Nephron (organoid): ENCODE measurements at regions not wholly inside any gene's neighbourhood (a gene's known extent, or its start where the extent isn't known, plus 50 kb on each side); places are given as distances from the start of the nearest gene placed in this dataset.
A peak's percentile ranks its signal among the peaks of the same experiment; 100 is the strongest.

Experiments used
- H3K27ac Mint-ChIP-seq, 3 experiments: 2 replicates each; pipeline ENCODE4 v1.8.0; 2020; ENCODE audit warnings: mixed read lengths in 3 of 3, mild to moderate bottlenecking in 2 of 3, moderate library complexity in 1 of 3
- H3K27me3 Mint-ChIP-seq: 2 replicates; pipeline ENCODE4 v1.8.0; 2021; ENCODE audit warnings: low read depth, mild to moderate bottlenecking, moderate library complexity, mixed read lengths
- H3K36me3 Mint-ChIP-seq: 2 replicates; pipeline ENCODE4 v1.8.0; 2020; ENCODE audit warnings: low read depth, mixed read lengths
- H3K4me1 Mint-ChIP-seq: 2 replicates; pipeline ENCODE4 v1.8.0; 2020; ENCODE audit warnings: mixed read lengths
- H3K4me3 Mint-ChIP-seq, 3 experiments: 2 replicates each; pipeline ENCODE4 v1.8.0; 2020; ENCODE audit warnings: mild to moderate bottlenecking in 3 of 3, mixed read lengths in 3 of 3, moderate library complexity in 2 of 3
- H3K9me3 Mint-ChIP-seq: 2 replicates; pipeline ENCODE4 v1.8.0; 2020; ENCODE audit warnings: mixed read lengths
- CTCF ChIP-seq, 3 experiments: fragments of 200-600 bp; sonication (generic); IDR thresholded peaks; one replicate each; pipeline ENCODE4 v1.5.0; 2021; ENCODE audit warnings: antibody characterized with exemption in 3 of 3; ENCODE audit not compliant: unreplicated experiment in 3 of 3

- peaks cover 33% of the 10 kb centered on the region for H3K4me1 Mint-ChIP-seq
- peak overlapping the region; percentile 74 to 96 (median 94) for H3K27ac Mint-ChIP-seq
- no peak for TF ChIP-seq CTCF (IDR thresholded peaks at IDR 0.05; ENCODE audit: unreplicated experiment in 3 of 3)
These were observed 81.2 kb upstream of the F3 start for GRCh38 chr1:94622757-94623156.

GRCh38 chr1:94621802-94622201, 80.2 kb upstream of the F3 start:
- peaks cover 4% of the 10 kb centered on the region for H3K27me3 Mint-ChIP-seq
- H3K4me3 Mint-ChIP-seq: no peak overlapping the region
- H3K36me3 Mint-ChIP-seq: no peaks in the 10 kb centered on the region
- H3K4me1 Mint-ChIP-seq: peaks cover 33% of the 10 kb centered on the region
- no peak for TF ChIP-seq CTCF (IDR thresholded peaks at IDR 0.05; ENCODE audit: unreplicated experiment in 3 of 3)
- H3K9me3 Mint-ChIP-seq: peaks cover 7% of the 10 kb centered on the region
- H3K27ac Mint-ChIP-seq: peak overlapping the region; percentile 56 to 74 (median 70)

More at GRCh38 chr1:94622757-94623156, 81.2 kb upstream of the F3 start:
- Mint-ChIP-seq H3K27me3 (peaks cover 4% of the 10 kb centered on the region), H3K9me3 (peaks cover 7% of the 10 kb centered on the region), H3K36me3 (no peaks in the 10 kb centered on the region), H3K4me3 (no peak overlapping the region)

- Mint-ChIP-seq H3K9me3 (peaks cover 7% of the 10 kb centered on the region), H3K27ac (peak overlapping the region; percentile 56 to 74 (median 70)), H3K4me1 (peaks cover 33% of the 10 kb centered on the region), H3K27me3 (peaks cover 4% of the 10 kb centered on the region), H3K4me3 (no peak overlapping the region), H3K36me3 (no peaks in the 10 kb centered on the region)
- no peak for TF ChIP-seq CTCF (IDR thresholded peaks at IDR 0.05; ENCODE audit: unreplicated experiment in 3 of 3)
These were observed 79.8 kb upstream of the F3 start for GRCh38 chr1:94621395-94621794.

GRCh38 chr1:94620345-94621031, 78.9 kb upstream of the F3 start:
- no peak for TF ChIP-seq CTCF (IDR thresholded peaks at IDR 0.05; ENCODE audit: unreplicated experiment in 3 of 3)
- peaks cover 33% of the 10 kb centered on the region for H3K4me1 Mint-ChIP-seq
- H3K27me3 Mint-ChIP-seq: peaks cover 4% of the 10 kb centered on the region
- H3K4me3 Mint-ChIP-seq: no peak overlapping the region
- peak overlapping the region in 2 of 3 experiments; percentile 24 to 28 for H3K27ac Mint-ChIP-seq
- H3K9me3 Mint-ChIP-seq: peaks cover 7% of the 10 kb centered on the region
- H3K36me3 Mint-ChIP-seq: no peaks in the 10 kb centered on the region

- peaks cover 4% of the 10 kb centered on the region for H3K27me3 Mint-ChIP-seq
- peaks cover 7% of the 10 kb centered on the region for H3K9me3 Mint-ChIP-seq
- peaks cover 37% of the 10 kb centered on the region for H3K4me1 Mint-ChIP-seq
- no peak overlapping the region for H3K27ac Mint-ChIP-seq
- no peak overlapping the region for H3K4me3 Mint-ChIP-seq
- no peaks in the 10 kb centered on the region for H3K36me3 Mint-ChIP-seq
- no peak for TF ChIP-seq CTCF (IDR thresholded peaks at IDR 0.05; ENCODE audit: unreplicated experiment in 3 of 3)
These were observed 78.2 kb upstream of the F3 start for GRCh38 chr1:94619731-94620130.
